Hepatocyte (in vitro differentiated cells): ENCODE measurements at regions not wholly inside any gene's neighbourhood (a gene's known extent, or its start where the extent isn't known, plus 50 kb on each side); places are given as distances from the start of the nearest gene placed in this dataset.

Experiments used
- CTCF ChIP-seq: fragments of 200-600 bp; sonication (generic); IDR thresholded peaks from 2 replicates; pipeline ENCODE4 v1.5.1; 2016; ENCODE audit warnings: antibody characterized with exemption, mild to moderate bottlenecking; ENCODE audit not compliant: poor library complexity
- EZH2 ChIP-seq: fragments of 200-600 bp; sonication (generic); IDR thresholded peaks from 2 replicates; pipeline ENCODE4 v1.6.1; 2016; ENCODE audit warnings: antibody characterized with exemption, mild to moderate bottlenecking, borderline replicate concordance
- EZH2phosphoT487 ChIP-seq: fragments of 200-600 bp; sonication (generic); IDR thresholded peaks from one replicate; pipeline ENCODE4 v1.6.1; 2018; ENCODE audit warnings: antibody characterized with exemption, mild to moderate bottlenecking, low read depth, moderate library complexity; ENCODE audit not compliant: unreplicated experiment, severe bottlenecking

GRCh38 chr1:242872521-242872920 is 348.0 kb upstream of the PLD5 start:
- TF ChIP-seq CTCF (no peak), EZH2 (no peak), EZH2phosphoT487 (no peak)
